OCI-LY7 (cell line): ENCODE measurements at regions not wholly inside any gene's neighbourhood (a gene's known extent, or its start where the extent isn't known, plus 50 kb on each side); places are given as distances from the start of the nearest gene placed in this dataset.

Source experiments
- BruUV-seq: library from RNA; stranded (reverse); fragments of 400-500 nt; replicated peaks from 2 replicates; lab custom pipeline; 2021; lab: Mats Ljungman, UMichigan
- CTCF ChIA-PET: fragments of 300-600 bp; sonication (Branson Sonifier 250); formaldehyde crosslinking; loops from one replicate; lab custom pipeline; 2022; ENCODE audit warnings: antibody characterized with exemption; ENCODE audit not compliant: unreplicated experiment; lab: Charles Lee
- POLR2A ChIA-PET: fragments of 300-600 bp; sonication (Branson Sonifier 250); formaldehyde crosslinking; loops from one replicate; lab custom pipeline; 2022; ENCODE audit warnings: antibody characterized with exemption; lab: Charles Lee
- DNase-seq: peaks from one replicate; pipeline ENCODE4 v3.0.0-alpha.2; 2015; ENCODE audit warnings: low spot score
- H2AFZ ChIP-seq: fragments of 200-600 bp; sonication (generic), shearing (Covaris generic); 2 replicates; pipeline ENCODE4 v1.6.1; 2014; ENCODE audit warnings: mild to moderate bottlenecking, antibody characterized with exemption, low read length, moderate library complexity
- H3K27ac ChIP-seq: fragments of 200-600 bp; sonication (generic); 2 replicates; pipeline ENCODE4 v1.5.1; 2014; ENCODE audit warnings: mixed run types, low read depth, mild to moderate bottlenecking, moderate library complexity, low read length, inconsistent platforms; ENCODE audit not compliant: poor library complexity, severe bottlenecking
- H3K36me3 ChIP-seq: fragments of 200-600 bp; sonication (generic); 2 replicates; pipeline ENCODE4 v1.6.1; 2014; ENCODE audit warnings: mild to moderate bottlenecking, antibody characterized with exemption, low read length, moderate library complexity, mixed read lengths; ENCODE audit not compliant: insufficient read depth
- H3K4me1 ChIP-seq: fragments of 200-600 bp; sonication (generic); 2 replicates; pipeline ENCODE4 v1.5.1; 2014; ENCODE audit warnings: mild to moderate bottlenecking, low read length; ENCODE audit not compliant: insufficient read depth, poor library complexity, severe bottlenecking
- H3K4me2 ChIP-seq: fragments of 200-600 bp; sonication (generic); 2 replicates; pipeline ENCODE4 v1.6.1; 2014; ENCODE audit warnings: mild to moderate bottlenecking, low read length
- H3K4me3 ChIP-seq: fragments of 200-600 bp; sonication (generic); 2 replicates; pipeline ENCODE4 v1.5.1; 2014; ENCODE audit warnings: mild to moderate bottlenecking, low read depth, low read length; ENCODE audit not compliant: poor library complexity, severe bottlenecking
- H3K79me2 ChIP-seq: fragments of 200-600 bp; sonication (generic); 2 replicates; pipeline ENCODE4 v1.6.1; 2016; ENCODE audit warnings: low read depth, mild to moderate bottlenecking, low read length, moderate library complexity, mixed read lengths; ENCODE audit not compliant: insufficient read depth
- H3K9me2 ChIP-seq: fragments of 200-600 bp; sonication (generic); 2 replicates; pipeline ENCODE4 v1.6.1; 2016; ENCODE audit warnings: mild to moderate bottlenecking, low read length, mixed read lengths; ENCODE audit not compliant: insufficient read depth
- H3K9me3 ChIP-seq: fragments of 200-600 bp; sonication (generic); 2 replicates; pipeline ENCODE4 v1.6.1; 2014; ENCODE audit warnings: mild to moderate bottlenecking, mixed run types, low read length, mixed read lengths
- H4K20me1 ChIP-seq: fragments of 200-600 bp; sonication (generic); 2 replicates; pipeline ENCODE4 v1.6.1; 2014; ENCODE audit warnings: mild to moderate bottlenecking, antibody characterized with exemption, low read length, moderate library complexity, mixed read lengths; ENCODE audit not compliant: insufficient read depth
- CTCF ChIP-seq: fragments of 200-600 bp; sonication (generic); conservative IDR thresholded peaks from 2 replicates; pipeline ENCODE4 v1.5.1; 2014; ENCODE audit warnings: mild to moderate bottlenecking, antibody characterized with exemption, low read length, moderate library complexity, mixed read lengths
- EZH2phosphoT487 ChIP-seq: fragments of 200-600 bp; sonication (generic); IDR thresholded peaks from 2 replicates; pipeline ENCODE4 v1.6.1; 2018; ENCODE audit warnings: low read depth, borderline replicate concordance, mild to moderate bottlenecking, mixed run types, antibody characterized with exemption, low read length, moderate library complexity, mixed read lengths
- intact Hi-C: fragments of 100-400 bp; cut with micrococcal nuclease; formaldehyde crosslinking; loops from one replicate; pipeline ENCODE4 v1.10.0; 2022; ENCODE audit not compliant: unreplicated experiment

- Histone ChIP-seq H4K20me1 (no peaks in the 10 kb centered on the region), H3K4me3 (no peak overlapping the region), H3K4me2 (no peak overlapping the region), H3K79me2 (no peaks in the 10 kb centered on the region), H3K4me1 (peaks cover 9% of the 10 kb centered on the region), H2AFZ (no peak overlapping the region), H3K36me3 (no peaks in the 10 kb centered on the region), H3K27ac (no peak overlapping the region), H3K9me3 (no peaks in the 10 kb centered on the region), H3K9me2 (no peaks in the 10 kb centered on the region)
- POLR2A ChIA-PET: no interaction called here
- intact Hi-C loops: no loop called here
- no TSS peak for BruUV-seq
- no peak for DNase-seq
- CTCF ChIA-PET: interaction anchor here (0.6 kb wide), 1 partner anchor 452 kb away, joined by 3 read pairs; no protein-coding TSS in a partner anchor
- TF ChIP-seq EZH2phosphoT487 (no peak), CTCF (no peak)
Observed at GRCh38 chr6:118743746-118744145, 92.4 kb upstream of the CEP85L start.

- no peak overlapping the region for H2AFZ ChIP-seq
- intact Hi-C loops: no loop called here
- H3K4me1 ChIP-seq: no peaks in the 10 kb centered on the region
- ChIA-PET POLR2A (interaction anchor here (0.7 kb wide), 1 partner anchor 534 kb away, joined by 3 read pairs; no protein-coding TSS in a partner anchor), CTCF (no interaction called here)
- no peaks in the 10 kb centered on the region for H4K20me1 ChIP-seq
- H3K4me3 ChIP-seq: no peak overlapping the region
- no peaks in the 10 kb centered on the region for H3K9me3 ChIP-seq
- TF ChIP-seq EZH2phosphoT487: no peak
- no peak for TF ChIP-seq CTCF
- H3K9me2 ChIP-seq: no peaks in the 10 kb centered on the region
- H3K36me3 ChIP-seq: no peaks in the 10 kb centered on the region
- DNase-seq: no peak
- H3K79me2 ChIP-seq: no peaks in the 10 kb centered on the region
- H3K27ac ChIP-seq: no peak overlapping the region
- H3K4me2 ChIP-seq: no peak overlapping the region
- no TSS peak for BruUV-seq
Observed at GRCh38 chr6:118740372-118740771, 89.0 kb upstream of the CEP85L start.

GRCh38 chr6:118739696-118740353 lies 88.4 kb upstream of the CEP85L start:
- no peak overlapping the region for H3K4me3 ChIP-seq
- intact Hi-C loops: no loop called here
- no peak overlapping the region for H3K4me2 ChIP-seq
- no peak overlapping the region for H3K27ac ChIP-seq
- no peak for DNase-seq
- no peaks in the 10 kb centered on the region for H4K20me1 ChIP-seq
- no peaks in the 10 kb centered on the region for H3K79me2 ChIP-seq
- H3K4me1 ChIP-seq: no peaks in the 10 kb centered on the region
- no peaks in the 10 kb centered on the region for H3K9me2 ChIP-seq
- CTCF ChIA-PET: no interaction called here
- TF ChIP-seq CTCF: no peak
- TF ChIP-seq EZH2phosphoT487: no peak
- H2AFZ ChIP-seq: no peak overlapping the region
- no TSS peak for BruUV-seq
- POLR2A ChIA-PET: interaction anchor here (0.7 kb wide), 1 partner anchor 535 kb away, joined by 3 read pairs; no protein-coding TSS in a partner anchor
- H3K9me3 ChIP-seq: no peaks in the 10 kb centered on the region
- no peaks in the 10 kb centered on the region for H3K36me3 ChIP-seq
